GDM1 (cell line): ENCODE measurements at regions not wholly inside any gene's neighbourhood (a gene's known extent, or its start where the extent isn't known, plus 50 kb on each side); places are given as distances from the start of the nearest gene placed in this dataset.
"Not testable (repeated sequence)": the region's sequence is repeated elsewhere in the genome, so short reads cannot be mapped to it uniquely, and the experiment has no call there.

Experiments used
- DNase-seq: peaks from one replicate; lab custom pipeline; 2025; lab: John Stamatoyannopoulos, UW

GRCh38 chr3:177624528-177625495, 427.5 kb upstream of the TBL1XR1 start:
- no peak for DNase-seq

- DNase-seq, result no peak
Measured at GRCh38 chr3:177626045-177626444, 428.8 kb upstream of the TBL1XR1 start.

GRCh38 chr3:177628095-177628719, 430.9 kb upstream of the TBL1XR1 start:
- DNase-seq, result not testable (repeated sequence)

- no peak for DNase-seq
Measured at GRCh38 chr3:177629276-177629675, 432.0 kb upstream of the TBL1XR1 start.

GRCh38 chr3:177633671-177634207, 436.5 kb upstream of the TBL1XR1 start:
- no peak for DNase-seq

- DNase-seq, result not testable (repeated sequence)
Measured at GRCh38 chr3:177635601-177636106, 438.4 kb upstream of the TBL1XR1 start.

GRCh38 chr3:177640319-177640965, 443.2 kb upstream of the TBL1XR1 start:
- no peak for DNase-seq

GRCh38 chr3:177641206-177641605, 443.9 kb upstream of the TBL1XR1 start:
- DNase-seq, result no peak

GRCh38 chr3:177642042-177642803, 444.9 kb upstream of the TBL1XR1 start:
- no peak for DNase-seq

GRCh38 chr3:177642804-177643125, 445.5 kb upstream of the TBL1XR1 start:
- no peak for DNase-seq

GRCh38 chr3:177646749-177647148, 449.5 kb upstream of the TBL1XR1 start:
- peak; percentile 42 for DNase-seq

GRCh38 chr3:177647341-177647740, 450.1 kb upstream of the TBL1XR1 start:
- DNase-seq, result no peak

GRCh38 chr3:177647876-177648275, 450.6 kb upstream of the TBL1XR1 start:
- DNase-seq, result no peak

GRCh38 chr3:177652556-177653291, 455.4 kb upstream of the TBL1XR1 start:
- no peak for DNase-seq

GRCh38 chr3:177657243-177657642, 460.0 kb upstream of the TBL1XR1 start:
- DNase-seq, result no peak

GRCh38 chr3:177658354-177658753, 461.1 kb upstream of the TBL1XR1 start:
- no peak for DNase-seq

- not testable (repeated sequence) for DNase-seq
Measured at GRCh38 chr3:177664380-177665103, 467.3 kb upstream of the TBL1XR1 start.

- no peak for DNase-seq
Measured at GRCh38 chr3:177665122-177665808, 468.0 kb upstream of the TBL1XR1 start.

GRCh38 chr3:177672252-177672911, 475.1 kb upstream of the TBL1XR1 start:
- DNase-seq, result no peak
